GM21515 (cell line): ENCODE measurements at regions not wholly inside any gene's neighbourhood (a gene's known extent, or its start where the extent isn't known, plus 50 kb on each side); places are given as distances from the start of the nearest gene placed in this dataset.
A peak's percentile ranks its signal among the peaks of the same experiment; 100 is the strongest.

Experiments used
- ATAC-seq: cut with Tn5 transposase; IDR thresholded peaks from one replicate; pipeline ENCODE4 v1.9.1; 2021; ENCODE audit not compliant: unreplicated experiment

- no peak for ATAC-seq
Observed at GRCh38 chr2:160672211-160672610, 178.6 kb upstream of the RBMS1 start.

DNA sequence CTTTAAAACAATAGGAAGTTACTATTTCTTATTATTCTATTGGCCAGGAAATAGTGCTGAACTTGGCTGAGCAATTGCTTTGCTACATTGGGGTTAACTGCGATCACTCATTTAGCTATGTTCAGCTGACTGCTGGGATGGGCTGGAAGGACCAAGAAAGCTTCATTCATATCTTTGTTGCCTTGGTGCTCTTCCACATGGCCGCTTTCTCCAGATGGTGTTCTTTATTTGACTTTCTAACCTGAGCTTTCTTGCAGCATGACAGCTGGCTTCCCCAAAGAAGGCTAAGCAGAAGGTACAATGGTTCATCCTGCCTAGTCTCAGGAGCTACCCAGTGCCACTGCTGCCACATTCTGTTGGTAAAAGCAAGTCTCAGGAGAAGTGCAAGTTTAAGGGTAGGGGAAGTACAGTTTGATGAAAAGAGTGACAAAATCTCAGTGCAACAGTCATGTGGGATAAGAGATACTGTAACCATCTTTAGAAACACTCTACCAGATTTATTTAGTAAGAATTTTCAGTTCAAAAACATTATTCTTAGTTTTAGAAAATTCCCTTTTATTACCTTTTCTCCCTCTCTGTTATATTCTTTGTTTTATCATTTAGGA lies 180.6 kb upstream of the RBMS1 start:
- ATAC-seq = no peak

DNA sequence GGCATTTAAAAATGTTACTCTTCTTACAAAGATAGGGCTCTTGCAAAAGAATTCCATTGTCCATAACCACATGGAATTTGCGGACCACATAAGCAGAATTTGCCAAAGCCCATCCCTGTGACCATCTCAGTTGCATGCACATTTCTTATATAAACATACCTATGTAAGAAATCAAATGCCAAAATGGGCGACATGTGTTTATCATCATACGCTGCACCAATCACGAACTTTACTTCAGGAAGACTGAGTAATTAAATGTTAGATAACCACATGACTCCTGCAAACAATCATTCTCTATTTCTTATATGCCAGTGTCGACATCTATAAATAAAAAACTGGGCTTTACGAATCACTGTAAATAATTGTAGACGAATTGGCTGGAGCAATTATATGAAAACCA lies 186.1 kb upstream of the RBMS1 start:
- ATAC-seq = no peak

DNA sequence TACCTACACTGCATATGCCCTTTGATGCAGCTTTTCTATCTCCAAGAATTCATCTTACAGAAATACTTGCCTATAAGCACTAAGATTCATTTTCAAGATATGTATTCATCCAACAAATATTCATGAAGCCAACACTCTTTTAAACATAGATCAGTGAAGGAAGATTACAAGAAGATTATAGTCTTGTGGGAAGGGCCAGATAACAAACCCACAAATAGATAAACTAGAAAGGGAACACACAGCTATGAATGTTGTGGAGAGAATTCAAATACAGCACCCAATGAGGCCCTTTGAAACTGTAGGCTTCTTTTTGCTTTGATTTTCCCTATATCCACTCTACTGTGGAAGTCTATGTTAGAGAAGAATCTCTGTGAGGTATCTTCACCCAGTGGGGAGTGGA lies 186.7 kb upstream of the RBMS1 start:
- no peak for ATAC-seq

GRCh38 chr2:160680974-160681373 lies 187.4 kb upstream of the RBMS1 start:
- ATAC-seq = no peak

DNA sequence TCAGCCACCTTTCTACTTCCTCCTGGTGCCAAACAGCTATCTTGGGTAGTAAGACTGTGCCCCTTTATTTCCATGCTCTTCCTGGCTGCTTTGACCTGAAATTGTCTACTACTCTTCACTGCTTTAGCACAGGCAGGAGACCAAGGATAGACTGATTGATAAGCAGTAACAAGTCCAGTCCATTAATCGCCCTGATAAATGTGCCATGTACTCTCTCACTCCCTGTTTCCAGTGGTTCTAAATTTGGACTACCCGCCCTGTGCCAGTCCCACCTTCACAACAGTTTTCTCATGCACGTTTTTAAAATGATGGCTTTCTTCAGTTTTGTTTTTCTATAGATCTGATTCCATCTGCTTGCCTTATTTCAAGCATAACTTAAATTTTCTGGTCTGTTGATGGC lies 189.6 kb upstream of the RBMS1 start:
- ATAC-seq = no peak

DNA sequence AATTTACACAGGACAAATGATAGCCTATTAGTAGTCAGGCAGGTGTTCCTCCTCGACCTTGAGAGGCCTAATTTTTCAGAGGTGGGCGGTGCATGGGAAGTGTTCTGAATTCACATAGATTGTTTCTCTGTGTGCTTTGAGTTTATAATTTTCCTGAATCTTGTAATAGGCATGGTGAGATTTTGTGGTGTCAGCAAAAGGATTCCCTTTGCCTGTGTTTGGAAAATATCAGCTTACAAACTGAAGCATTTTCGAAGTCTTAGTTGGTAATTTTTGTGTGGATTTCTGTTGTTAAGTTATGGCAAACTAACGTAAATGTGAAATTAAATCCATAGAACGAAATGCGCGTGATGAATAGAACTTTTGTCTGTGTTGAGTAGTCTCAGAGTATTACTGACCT lies 194.0 kb upstream of the RBMS1 start:
- ATAC-seq = no peak

- ATAC-seq = no peak
Observed at GRCh38 chr2:160689441-160689840, 195.8 kb upstream of the RBMS1 start.

DNA sequence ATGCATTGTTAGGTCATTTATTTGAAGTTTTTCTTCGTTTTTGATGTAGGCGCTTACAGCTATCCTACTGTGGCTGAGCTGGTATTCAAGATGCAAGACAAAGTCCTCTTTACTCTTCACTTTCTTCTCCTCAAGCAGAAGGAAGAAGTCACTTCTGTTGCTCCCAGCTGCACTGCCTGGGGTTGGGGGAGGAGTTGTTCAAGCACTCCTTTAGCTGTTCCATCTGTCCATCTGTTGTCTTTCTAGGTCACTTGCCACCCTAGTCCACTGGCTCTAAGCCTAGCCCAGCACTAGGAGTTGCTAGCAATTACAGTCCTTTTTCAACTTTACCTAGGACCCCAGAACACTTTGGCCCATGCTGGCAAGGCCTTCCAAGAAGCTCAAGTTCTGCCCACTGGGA lies 200.6 kb upstream of the RBMS1 start:
- ATAC-seq = no peak

DNA sequence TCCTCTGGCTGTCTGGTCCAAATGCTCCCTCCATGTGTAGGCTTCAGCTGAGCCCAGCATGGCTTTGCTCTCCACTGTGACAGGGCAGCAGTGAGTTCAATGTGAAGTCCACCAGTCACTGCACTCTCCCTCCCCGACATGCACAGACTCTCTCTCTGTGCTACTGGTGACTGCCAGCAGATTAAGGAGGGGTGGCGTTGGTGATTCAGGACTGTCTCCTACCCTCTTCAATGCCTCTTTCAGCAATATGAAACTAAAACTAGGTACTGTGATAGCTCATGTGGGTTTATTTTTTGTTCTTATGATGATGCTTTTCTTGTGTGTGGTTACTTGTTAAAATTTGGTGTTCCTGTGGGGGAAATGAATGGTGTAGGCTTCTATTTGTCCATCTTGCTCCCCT lies 201.0 kb upstream of the RBMS1 start:
- ATAC-seq = no peak

DNA sequence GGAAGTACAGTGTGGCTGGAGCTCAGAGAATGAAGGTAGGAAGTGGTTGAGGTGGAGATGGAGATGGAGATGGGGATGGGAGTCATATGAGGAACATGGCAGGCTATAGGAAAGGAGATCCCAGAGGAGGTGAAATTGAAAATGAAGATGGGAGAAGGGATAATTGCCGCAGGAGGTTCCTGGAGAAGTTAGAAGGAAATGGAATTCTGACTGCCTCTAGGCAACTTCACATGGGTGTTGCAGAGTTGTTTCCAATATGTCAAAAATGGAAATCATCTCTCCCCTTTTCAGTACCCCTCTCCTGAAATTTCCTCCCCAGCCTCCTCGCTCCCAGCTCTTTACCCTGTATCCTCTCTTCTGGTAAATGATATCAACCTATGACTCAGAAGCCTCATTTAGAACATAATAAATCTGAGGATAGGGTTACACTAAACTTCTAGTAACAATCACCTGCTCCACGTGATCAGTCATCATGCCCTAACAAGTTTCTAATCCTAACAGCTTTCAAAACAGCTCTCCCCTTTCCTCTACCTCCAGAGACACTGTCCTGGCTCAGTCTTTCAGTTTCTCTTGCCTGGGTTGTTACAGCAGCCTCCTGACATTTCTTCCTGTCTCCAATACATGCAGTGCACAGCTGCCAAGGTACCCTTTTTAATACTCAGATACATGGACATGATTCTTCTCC lies 201.9 kb upstream of the RBMS1 start:
- no peak for ATAC-seq

GRCh38 chr2:160696087-160696452 lies 202.5 kb upstream of the RBMS1 start:
- ATAC-seq = no peak

- ATAC-seq = no peak
Observed at GRCh38 chr2:160697817-160698216, 204.2 kb upstream of the RBMS1 start.

DNA sequence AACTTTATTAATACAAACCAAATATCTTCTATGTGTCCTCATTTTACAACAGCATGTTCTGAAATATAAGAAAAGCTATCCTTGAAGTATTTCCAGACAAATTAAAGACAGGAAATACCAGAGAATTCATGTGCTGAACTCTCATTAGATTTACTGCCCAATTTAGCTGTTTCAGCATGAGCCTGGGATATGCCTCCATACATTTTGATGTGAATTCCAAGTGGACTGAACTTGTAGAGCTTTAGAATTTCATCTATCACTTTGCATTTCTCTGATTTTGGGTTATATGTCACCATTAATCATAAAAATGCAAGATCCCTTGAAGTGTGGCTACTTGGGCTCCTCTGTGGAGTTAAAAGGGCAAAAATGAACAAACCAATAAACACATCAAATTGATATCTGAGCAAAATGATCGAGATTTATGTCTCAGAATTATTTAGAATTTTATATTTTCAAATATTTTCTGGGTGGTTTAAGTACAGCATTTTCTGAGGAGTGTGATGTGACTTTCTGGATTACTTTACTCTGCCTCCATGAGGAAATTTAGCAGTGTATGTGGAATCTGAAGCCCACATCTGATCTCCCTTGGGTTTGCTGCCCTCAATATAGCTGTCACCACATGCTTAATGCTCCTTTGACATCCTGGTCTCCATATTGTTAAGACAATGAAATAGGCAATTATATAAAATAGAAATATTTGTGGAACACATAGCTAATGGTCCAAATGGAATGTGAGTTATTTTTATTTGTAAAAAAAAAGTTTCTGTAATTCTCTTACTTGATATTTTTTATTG lies 206.6 kb upstream of the RBMS1 start:
- no peak for ATAC-seq

- no peak for ATAC-seq
Observed at GRCh38 chr2:160701822-160702221, 208.2 kb upstream of the RBMS1 start.

DNA sequence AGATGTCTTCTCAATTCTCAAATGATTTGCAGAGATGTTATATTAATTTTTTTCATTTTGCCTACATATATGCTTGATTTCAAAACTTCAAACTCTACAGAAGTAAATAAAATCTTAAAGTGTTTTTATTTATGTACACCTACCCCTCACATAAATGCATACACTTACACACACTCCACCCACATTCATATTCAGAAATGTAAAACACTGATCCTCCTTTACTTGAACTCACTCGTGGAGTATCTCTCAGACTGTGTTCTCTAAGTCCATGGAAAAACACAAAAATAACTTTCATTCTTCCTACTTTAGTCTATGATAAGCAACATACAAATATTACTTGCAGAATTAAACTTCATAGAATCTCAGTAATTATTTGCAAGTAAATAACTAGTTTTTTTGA lies 209.1 kb upstream of the RBMS1 start:
- no peak for ATAC-seq

- peak; percentile 83 for ATAC-seq
Observed at GRCh38 chr2:160703648-160704585, 210.3 kb upstream of the RBMS1 start.

- no peak for ATAC-seq
Observed at GRCh38 chr2:160715428-160715827, 221.8 kb upstream of the RBMS1 start.

DNA sequence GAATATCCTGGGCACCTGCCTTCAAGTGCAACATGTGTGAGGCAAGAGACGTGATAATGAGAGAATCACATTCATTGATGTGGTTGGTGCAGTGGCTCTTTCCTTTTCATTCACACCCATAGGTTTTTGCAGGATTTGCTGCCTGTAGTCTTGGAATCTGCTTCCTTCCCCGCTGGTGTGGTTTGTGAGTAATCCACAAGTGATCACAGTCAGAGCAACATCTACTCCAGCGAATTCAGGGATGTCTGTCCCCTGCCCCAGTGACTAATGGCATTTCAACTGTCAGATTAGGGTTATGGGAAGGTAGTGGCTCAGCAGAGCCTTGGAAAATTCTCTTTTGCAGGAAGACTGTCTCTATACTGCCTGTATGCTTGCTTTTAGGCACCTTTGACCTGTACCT lies 225.5 kb upstream of the RBMS1 start:
- ATAC-seq = no peak

DNA sequence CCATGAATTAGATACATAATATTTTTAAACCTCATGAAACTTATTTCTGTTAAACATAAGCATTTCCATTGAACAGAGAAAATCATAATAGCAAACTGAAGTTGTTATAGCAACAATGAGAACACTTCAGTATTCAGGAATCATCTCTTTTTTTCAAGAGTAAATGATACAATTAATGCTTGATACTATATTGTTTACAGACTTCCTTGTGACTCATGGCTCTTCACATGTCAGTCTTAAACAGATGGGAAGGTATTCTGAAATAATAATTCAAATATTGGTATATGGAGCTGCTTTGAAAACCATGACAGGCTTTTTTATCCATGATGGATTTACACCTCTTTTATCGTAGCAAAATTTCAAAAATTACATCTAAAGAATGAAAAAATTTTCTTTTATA lies 226.5 kb upstream of the RBMS1 start:
- no peak for ATAC-seq
